ENCODE measurements at regions not wholly inside any gene's neighbourhood (a gene's known extent, or its start where the extent isn't known, plus 50 kb on each side); places are given as distances from the start of the nearest gene placed in this dataset.

- no peak for TF ChIP-seq CTCF (conservative IDR thresholded peaks at IDR 0.05; ENCODE audit: low read depth, low read length)
- no peak for TF ChIP-seq EZH2 (IDR thresholded peaks at IDR 0.05; ENCODE audit: borderline replicate concordance, low read depth, low read length, poor library complexity, severe bottlenecking)
Measured at GRCh38 chr3:170764017-170764416, 106.0 kb downstream of the RPL22L1 start.

Data from A673 (cell line).